ENCODE measurements at regions not wholly inside any gene's neighbourhood (a gene's known extent, or its start where the extent isn't known, plus 50 kb on each side); places are given as distances from the start of the nearest gene placed in this dataset.

- TF ChIP-seq REST (IDR thresholded peaks at IDR 0.05; ENCODE audit: low read depth) (no peak), ZBTB7A (IDR thresholded peaks at IDR 0.05; ENCODE audit: low read depth) (no peak), EGR1 (IDR thresholded peaks at IDR 0.05) (no peak), TAF1 (IDR thresholded peaks at IDR 0.05; ENCODE audit: low read depth) (no peak), EP300 (IDR thresholded peaks at IDR 0.05; ENCODE audit: borderline replicate concordance) (no peak), FOXM1 (IDR thresholded peaks at IDR 0.05; ENCODE audit: borderline replicate concordance, low read depth) (no peak), NFIC (IDR thresholded peaks at IDR 0.05) (no peak), TCF12 (IDR thresholded peaks at IDR 0.05; ENCODE audit: low read depth) (no peak), YY1 (IDR thresholded peaks at IDR 0.05; ENCODE audit: low read depth) (no peak), CEBPB (IDR thresholded peaks at IDR 0.05) (no peak), TEAD4 (IDR thresholded peaks at IDR 0.05) (no peak), CREB1 (IDR thresholded peaks at IDR 0.05; ENCODE audit: low read depth) (no peak)
- TF ChIP-seq, protein P1, sequence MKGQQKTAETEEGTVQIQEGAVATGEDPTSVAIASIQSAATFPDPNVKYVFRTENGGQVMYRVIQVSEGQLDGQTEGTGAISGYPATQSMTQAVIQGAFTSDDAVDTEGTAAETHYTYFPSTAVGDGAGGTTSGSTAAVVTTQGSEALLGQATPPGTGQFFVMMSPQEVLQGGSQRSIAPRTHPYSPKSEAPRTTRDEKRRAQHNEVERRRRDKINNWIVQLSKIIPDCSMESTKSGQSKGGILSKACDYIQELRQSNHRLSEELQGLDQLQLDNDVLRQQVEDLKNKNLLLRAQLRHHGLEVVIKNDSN (IDR thresholded peaks at IDR 0.05) = no peak
- TF ChIP-seq, protein P2, sequence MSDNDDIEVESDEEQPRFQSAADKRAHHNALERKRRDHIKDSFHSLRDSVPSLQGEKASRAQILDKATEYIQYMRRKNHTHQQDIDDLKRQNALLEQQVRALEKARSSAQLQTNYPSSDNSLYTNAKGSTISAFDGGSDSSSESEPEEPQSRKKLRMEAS (IDR thresholded peaks at IDR 0.05) = no peak
Measured at GRCh38 chr12:107509421-107509820, 176.2 kb upstream of the PWP1 start.

DNA sequence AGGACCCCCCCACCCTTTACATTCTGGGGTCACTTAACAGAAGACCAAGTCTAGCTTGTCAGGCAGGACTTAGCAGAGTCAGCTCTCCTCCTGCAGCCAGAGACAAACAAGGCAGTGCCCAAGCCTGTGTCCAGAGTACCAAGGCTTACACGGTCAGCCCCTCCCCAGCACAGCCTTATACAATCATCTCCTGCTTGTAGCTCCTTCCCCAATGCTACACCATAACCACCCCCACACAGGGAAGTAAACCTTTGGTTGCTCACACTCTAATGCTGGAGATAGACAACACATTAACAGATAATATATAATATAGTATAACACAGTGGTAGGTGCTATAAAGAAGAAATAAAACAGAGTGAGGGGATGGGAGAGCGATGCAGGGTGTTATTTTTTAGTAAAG is 175.4 kb upstream of the PWP1 start:
- TF ChIP-seq EGR1 (IDR thresholded peaks at IDR 0.05) (no peak), TAF1 (IDR thresholded peaks at IDR 0.05; ENCODE audit: low read depth) (no peak), NFIC (IDR thresholded peaks at IDR 0.05) (no peak), TCF12 (IDR thresholded peaks at IDR 0.05; ENCODE audit: low read depth) (no peak), TEAD4 (IDR thresholded peaks at IDR 0.05) (no peak), FOXM1 (IDR thresholded peaks at IDR 0.05; ENCODE audit: borderline replicate concordance, low read depth) (no peak), REST (IDR thresholded peaks at IDR 0.05; ENCODE audit: low read depth) (no peak), EP300 (IDR thresholded peaks at IDR 0.05; ENCODE audit: borderline replicate concordance) (no peak), CREB1 (IDR thresholded peaks at IDR 0.05; ENCODE audit: low read depth) (no peak), YY1 (IDR thresholded peaks at IDR 0.05; ENCODE audit: low read depth) (no peak), ZBTB7A (IDR thresholded peaks at IDR 0.05; ENCODE audit: low read depth) (no peak), RAD21 (IDR thresholded peaks at IDR 0.05; ENCODE audit: low read depth) (no peak), CEBPB (IDR thresholded peaks at IDR 0.05) (no peak)
- TF ChIP-seq, protein P1 (IDR thresholded peaks at IDR 0.05) = no peak
- TF ChIP-seq, protein P2 (IDR thresholded peaks at IDR 0.05) = no peak

DNA sequence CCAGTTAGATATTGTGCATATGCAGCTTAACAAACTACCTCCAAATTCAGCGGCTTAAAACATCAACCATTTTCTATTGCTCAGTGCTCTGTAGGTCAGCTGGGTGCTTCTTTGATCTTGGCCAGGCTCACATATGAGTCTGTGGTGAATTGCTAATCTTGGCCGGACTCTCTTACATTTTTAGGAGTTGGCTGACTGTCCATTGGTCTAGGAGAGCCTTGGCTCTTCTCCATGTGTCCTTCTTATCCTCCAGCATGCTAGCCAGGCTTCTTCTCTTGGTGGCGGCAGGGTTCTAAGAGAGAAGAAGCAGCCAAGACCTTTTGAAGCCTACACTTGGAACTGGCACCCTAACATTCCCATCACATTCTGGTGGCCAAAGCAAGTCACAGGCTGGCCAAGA is 174.3 kb upstream of the PWP1 start:
- no peak for TF ChIP-seq EP300 (IDR thresholded peaks at IDR 0.05; ENCODE audit: borderline replicate concordance)
- TF ChIP-seq ZBTB7A (IDR thresholded peaks at IDR 0.05; ENCODE audit: low read depth) = no peak
- TF ChIP-seq, protein P2 (IDR thresholded peaks at IDR 0.05) = no peak
- TF ChIP-seq TAF1 (IDR thresholded peaks at IDR 0.05; ENCODE audit: low read depth) = no peak
- no peak for TF ChIP-seq YY1 (IDR thresholded peaks at IDR 0.05; ENCODE audit: low read depth)
- no peak for TF ChIP-seq FOXM1 (IDR thresholded peaks at IDR 0.05; ENCODE audit: borderline replicate concordance, low read depth)
- no peak for TF ChIP-seq EGR1 (IDR thresholded peaks at IDR 0.05)
- no peak for TF ChIP-seq TCF12 (IDR thresholded peaks at IDR 0.05; ENCODE audit: low read depth)

DNA sequence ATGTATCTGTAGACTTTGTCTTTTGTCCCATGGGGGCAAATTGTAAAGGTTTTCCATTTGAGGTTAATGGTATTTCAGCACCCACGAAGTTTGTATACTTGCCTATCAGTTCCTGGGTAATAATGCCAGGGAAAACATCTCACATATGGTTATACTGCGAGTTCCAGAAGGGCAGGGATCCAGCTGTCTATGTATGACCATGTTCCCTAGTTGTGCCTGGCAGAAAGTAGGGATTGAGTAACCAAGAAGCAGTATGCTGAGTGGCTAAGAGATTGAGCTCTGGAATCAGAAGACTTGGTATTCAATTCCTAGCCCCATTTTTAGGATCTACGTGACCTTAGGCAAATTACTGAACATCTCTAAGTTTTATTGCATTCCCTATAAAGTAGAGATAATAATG is 173.2 kb upstream of the PWP1 start:
- no peak for TF ChIP-seq EGR1 (IDR thresholded peaks at IDR 0.05)
- no peak for TF ChIP-seq RAD21 (IDR thresholded peaks at IDR 0.05; ENCODE audit: low read depth)
- TF ChIP-seq CREB1 (IDR thresholded peaks at IDR 0.05; ENCODE audit: low read depth) = no peak
- TF ChIP-seq EP300 (IDR thresholded peaks at IDR 0.05; ENCODE audit: borderline replicate concordance) = no peak
- TF ChIP-seq FOXM1 (IDR thresholded peaks at IDR 0.05; ENCODE audit: borderline replicate concordance, low read depth) = no peak
- TF ChIP-seq, protein P2 (IDR thresholded peaks at IDR 0.05) = no peak
- TF ChIP-seq, protein P1 (IDR thresholded peaks at IDR 0.05) = no peak

DNA sequence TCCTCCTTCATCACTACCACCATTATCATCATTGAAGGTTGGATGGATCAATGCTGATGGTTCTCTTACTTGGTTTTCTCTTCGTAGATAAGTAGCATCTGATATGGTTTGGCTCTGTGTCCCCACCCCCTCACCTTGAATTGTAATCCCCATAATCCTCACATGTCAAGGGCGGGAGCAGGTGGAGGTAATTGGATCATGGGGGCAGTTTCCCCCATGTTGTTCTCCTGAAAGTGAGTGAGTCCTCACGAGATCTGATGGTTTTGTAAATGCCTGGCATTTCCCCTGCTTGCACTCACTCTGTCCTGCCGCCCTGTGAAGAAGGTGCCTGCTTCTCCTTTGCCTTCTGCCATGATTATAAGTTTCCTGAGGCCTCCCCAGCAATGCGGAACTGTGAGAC is 172.4 kb upstream of the PWP1 start:
- no peak for TF ChIP-seq REST (IDR thresholded peaks at IDR 0.05; ENCODE audit: low read depth)
- TF ChIP-seq EP300 (IDR thresholded peaks at IDR 0.05; ENCODE audit: borderline replicate concordance) = no peak
- TF ChIP-seq NFIC (IDR thresholded peaks at IDR 0.05) = no peak
- TF ChIP-seq YY1 (IDR thresholded peaks at IDR 0.05; ENCODE audit: low read depth) = no peak
- TF ChIP-seq EGR1 (IDR thresholded peaks at IDR 0.05) = no peak
- no peak for TF ChIP-seq RAD21 (IDR thresholded peaks at IDR 0.05; ENCODE audit: low read depth)
- no peak for TF ChIP-seq CEBPB (IDR thresholded peaks at IDR 0.05)
- TF ChIP-seq, protein P1 (IDR thresholded peaks at IDR 0.05) = no peak
- TF ChIP-seq TAF1 (IDR thresholded peaks at IDR 0.05; ENCODE audit: low read depth) = no peak
- no peak for TF ChIP-seq TCF12 (IDR thresholded peaks at IDR 0.05; ENCODE audit: low read depth)
- TF ChIP-seq CREB1 (IDR thresholded peaks at IDR 0.05; ENCODE audit: low read depth) = no peak
- no peak for TF ChIP-seq FOXM1 (IDR thresholded peaks at IDR 0.05; ENCODE audit: borderline replicate concordance, low read depth)
- TF ChIP-seq TEAD4 (IDR thresholded peaks at IDR 0.05) = no peak
- TF ChIP-seq ZBTB7A (IDR thresholded peaks at IDR 0.05; ENCODE audit: low read depth) = no peak
- TF ChIP-seq, protein P2 (IDR thresholded peaks at IDR 0.05) = no peak

Measured in Ishikawa (cell line).